Keratinocyte (primary cell): ENCODE measurements at regions not wholly inside any gene's neighbourhood (a gene's known extent, or its start where the extent isn't known, plus 50 kb on each side); places are given as distances from the start of the nearest gene placed in this dataset.

Experiments
- DNase-seq: peaks from one replicate; pipeline ENCODE4 v3.0.0-alpha.2; 2011; ENCODE audit warnings: low read depth, missing footprints, low spot score
- FAIRE-seq: peaks from 2 replicates; lab custom pipeline; 2011; peaks lifted over from hg19 to GRCh38; lab: Jason Lieb, UNC
- H2AFZ ChIP-seq: 2 replicates; pipeline ENCODE4 v1.6.0; 2012; ENCODE audit warnings: low read length, control low read depth, inconsistent platforms; ENCODE audit not compliant: control insufficient read depth
- H3K27ac ChIP-seq: 2 replicates; pipeline ENCODE4 v1.5.1; 2011; ENCODE audit warnings: low read length; ENCODE audit not compliant: control insufficient read depth, insufficient read depth
- H3K27me3 ChIP-seq: 3 replicates; pipeline ENCODE4 v1.6.0; 2011; ENCODE audit warnings: low read length; ENCODE audit not compliant: control insufficient read depth, insufficient read depth; ENCODE audit errors: extremely low read depth
- H3K36me3 ChIP-seq, 2 experiments: 2 replicates in 1 of 2; 3 replicates in 1 of 2; pipeline ENCODE4 v1.5.1; 2011; ENCODE audit warnings: low read length in 2 of 2, mild to moderate bottlenecking in 1 of 2; ENCODE audit not compliant: control insufficient read depth in 2 of 2, insufficient read depth in 2 of 2; ENCODE audit errors: extremely low read depth in 1 of 2
- H3K4me1 ChIP-seq: 3 replicates; pipeline ENCODE4 v1.5.1; 2011; ENCODE audit warnings: low read length; ENCODE audit not compliant: control insufficient read depth, insufficient read depth; ENCODE audit errors: extremely low read depth
- H3K4me2 ChIP-seq: 3 replicates; pipeline ENCODE4 v1.6.0; 2011; ENCODE audit warnings: low read depth, low read length; ENCODE audit not compliant: control insufficient read depth, insufficient read depth; ENCODE audit errors: extremely low read depth
- H3K4me3 ChIP-seq, 3 experiments: fragments of 200-600 bp in 1 of 3; sonication (generic) in 1 of 3; 2 replicates in 2 of 3; 3 replicates in 1 of 3; pipeline ENCODE4 v1.5.1; 2011 to 2016; ENCODE audit warnings: low read length in 3 of 3, mild to moderate bottlenecking in 3 of 3, control low read depth in 2 of 3, inconsistent platforms in 1 of 3, low read depth in 1 of 3, mixed read lengths in 1 of 3, mixed run types in 1 of 3, moderate library complexity in 1 of 3; ENCODE audit not compliant: control insufficient read depth in 2 of 3, insufficient read depth in 2 of 3; ENCODE audit errors: extremely low read depth in 1 of 3
- H3K79me2 ChIP-seq: 2 replicates; pipeline ENCODE4 v1.6.0; 2012; ENCODE audit warnings: low read length; ENCODE audit not compliant: control insufficient read depth, insufficient read depth
- H3K9ac ChIP-seq: 3 replicates; pipeline ENCODE4 v1.6.0; 2011; ENCODE audit warnings: low read length; ENCODE audit not compliant: control insufficient read depth, insufficient read depth; ENCODE audit errors: extremely low read depth
- H3K9me1 ChIP-seq: 3 replicates; pipeline ENCODE4 v1.6.0; 2011; ENCODE audit warnings: low read length; ENCODE audit not compliant: control insufficient read depth, insufficient read depth; ENCODE audit errors: extremely low read depth
- H3K9me3 ChIP-seq: 2 replicates; pipeline ENCODE4 v1.5.1; 2012; ENCODE audit warnings: low read depth, low read length; ENCODE audit not compliant: control insufficient read depth
- H4K20me1 ChIP-seq: 3 replicates; pipeline ENCODE4 v1.6.0; 2011; ENCODE audit warnings: low read length; ENCODE audit not compliant: control insufficient read depth, insufficient read depth; ENCODE audit errors: extremely low read depth
- CTCF ChIP-seq, 3 experiments: IDR thresholded peaks in 1 of 3; conservative IDR thresholded peaks in 1 of 3; optimal IDR thresholded peaks in 1 of 3; 2 replicates in 2 of 3; 3 replicates in 1 of 3; pipeline versions ENCODE3 to v1.5.1; 2011; ENCODE audit warnings: low read length in 3 of 3, mild to moderate bottlenecking in 3 of 3, moderate library complexity in 2 of 3, control low read depth in 1 of 3, inconsistent platforms in 1 of 3; ENCODE audit not compliant: insufficient read depth in 2 of 3; ENCODE audit errors: extremely low read depth in 1 of 3
- EZH2 ChIP-seq: IDR thresholded peaks from one replicate; pipeline ENCODE4 v1.6.1; 2012; ENCODE audit warnings: inconsistent platforms, mild to moderate bottlenecking, low read length, moderate library complexity
- dilution Hi-C: fragments of 300-500 bp; cut with MboI; formaldehyde crosslinking; loops from one replicate; pipeline ENCODE4 v1.7.0; 2020; ENCODE audit warnings: low sequenced_read_pairs; ENCODE audit not compliant: extremely low pct_ligation_motif_present

- H3K36me3 ChIP-seq: no peaks in the 10 kb centered on the region
- H3K9me1 ChIP-seq: no peaks in the 10 kb centered on the region
- DNase-seq: no peak
- no peaks in the 10 kb centered on the region for H3K79me2 ChIP-seq
- H3K4me3 ChIP-seq: no peak overlapping the region
- H2AFZ ChIP-seq: no peak overlapping the region
- no peaks in the 10 kb centered on the region for H3K9me3 ChIP-seq
- no peaks in the 10 kb centered on the region for H4K20me1 ChIP-seq
- dilution Hi-C loops: no loop called here
- no peak for FAIRE-seq
- no peak overlapping the region for H3K27ac ChIP-seq
- no peak overlapping the region for H3K4me2 ChIP-seq
- H3K9ac ChIP-seq: no peak overlapping the region
- peaks cover under 1% of the 10 kb centered on the region for H3K27me3 ChIP-seq
- TF ChIP-seq CTCF (optimal IDR thresholded peaks at IDR 0.05 in 1 of 3, IDR thresholded peaks at IDR 0.05 in 1 of 3, conservative IDR thresholded peaks at IDR 0.05 in 1 of 3; ENCODE audit: extremely low read depth in 1 of 3, insufficient read depth in 2 of 3, low read length in 3 of 3) (no peak), EZH2 (no peak)
- peaks cover 14% of the 10 kb centered on the region for H3K4me1 ChIP-seq
Observed at GRCh38 chr11:69994810-69995209, 83.3 kb upstream of the ANO1 start.

- dilution Hi-C loops: no loop called here
- Histone ChIP-seq H2AFZ (no peak overlapping the region), H3K9me3 (no peaks in the 10 kb centered on the region), H3K27me3 (no peaks in the 10 kb centered on the region), H3K4me1 (peaks cover 22% of the 10 kb centered on the region), H4K20me1 (no peaks in the 10 kb centered on the region), H3K9ac (no peak overlapping the region), H3K4me2 (no peak overlapping the region), H3K4me3 (no peak overlapping the region), H3K9me1 (no peaks in the 10 kb centered on the region), H3K79me2 (no peaks in the 10 kb centered on the region), H3K27ac (no peak overlapping the region), H3K36me3 (no peaks in the 10 kb centered on the region)
- DNase-seq (no peak), FAIRE-seq (no peak)
- no peak for TF ChIP-seq CTCF (optimal IDR thresholded peaks at IDR 0.05 in 1 of 3, IDR thresholded peaks at IDR 0.05 in 1 of 3, conservative IDR thresholded peaks at IDR 0.05 in 1 of 3; ENCODE audit: extremely low read depth in 1 of 3, insufficient read depth in 2 of 3, low read length in 3 of 3)
- TF ChIP-seq EZH2: no peak
Observed at GRCh38 chr11:69995697-69996096, 82.4 kb upstream of the ANO1 start.
